WTC11 (cell line): ENCODE measurements at regions not wholly inside any gene's neighbourhood (a gene's known extent, or its start where the extent isn't known, plus 50 kb on each side); places are given as distances from the start of the nearest gene placed in this dataset.

Experiments used
- ATAC-seq: fragments of 200-7000 bp; cut with Tn5 transposase; 2 replicates; pipeline ENCODE4 v1.10.0; 2021; ENCODE audit warnings: mild to moderate bottlenecking, moderate library complexity
- CTCF ChIA-PET: fragments of 300-600 bp; sonication (Branson Sonifier 250); formaldehyde crosslinking; loops from one replicate; lab custom pipeline; 2021; ENCODE audit warnings: antibody characterized with exemption; lab: Charles Lee
- POLR2A ChIA-PET: fragments of 350-600 bp; sonication (Branson Sonifier 250); formaldehyde crosslinking; loops from one replicate; lab custom pipeline; 2021; ENCODE audit warnings: antibody characterized with exemption; lab: Charles Lee
- DNase-seq: peaks from one replicate; pipeline ENCODE4 v3.0.0; 2021; ENCODE audit warnings: low spot score
- H3K27ac Mint-ChIP-seq: 2 replicates; pipeline ENCODE4 v1.8.0; 2021; ENCODE audit warnings: mixed read lengths
- H3K27me3 Mint-ChIP-seq: 2 replicates; pipeline ENCODE4 v1.8.0; 2021; ENCODE audit warnings: low read depth, mild to moderate bottlenecking, moderate library complexity, mixed read lengths
- H3K36me3 Mint-ChIP-seq: 2 replicates; pipeline ENCODE4 v1.8.0; 2021; ENCODE audit warnings: mixed read lengths
- H3K4me1 Mint-ChIP-seq: 2 replicates; pipeline ENCODE4 v1.8.0; 2022; ENCODE audit warnings: mixed read lengths
- H3K4me3 Mint-ChIP-seq: 2 replicates; pipeline ENCODE4 v1.8.0; 2021; ENCODE audit warnings: mild to moderate bottlenecking, moderate library complexity, mixed read lengths
- H3K9me3 Mint-ChIP-seq: 2 replicates; pipeline ENCODE4 v1.8.0; 2021; ENCODE audit warnings: mixed read lengths
- AR ChIP-seq: fragments of 250-450 bp; sonication (Bioruptor Pico); IDR thresholded peaks from 2 replicates; pipeline ENCODE4 v1.9.0; 2021; ENCODE audit warnings: mild to moderate bottlenecking
- CBFB ChIP-seq: sonication (generic); formaldehyde crosslinking; IDR thresholded peaks from 2 replicates; pipeline ENCODE4 v1.8.1; 2022; ENCODE audit warnings: mild to moderate bottlenecking, low read depth, missing genetic modification reagents
- CDX4 ChIP-seq: fragments of 250-450 bp; sonication (Bioruptor Pico); IDR thresholded peaks from 2 replicates; pipeline ENCODE4 v1.9.0; 2021; ENCODE audit warnings: moderate library complexity, mild to moderate bottlenecking, inconsistent platforms, borderline replicate concordance
- CREM ChIP-seq: sonication (generic); formaldehyde crosslinking; IDR thresholded peaks from 2 replicates; pipeline ENCODE4 v1.8.1; 2022; ENCODE audit warnings: mild to moderate bottlenecking, missing genetic modification reagents, moderate library complexity
- ETV6 ChIP-seq: sonication (generic); formaldehyde crosslinking; IDR thresholded peaks from 2 replicates; pipeline ENCODE4 v1.8.1; 2022; ENCODE audit warnings: mild to moderate bottlenecking, missing genetic modification reagents
- FOXP1 ChIP-seq: sonication (generic); formaldehyde crosslinking; IDR thresholded peaks from 2 replicates; pipeline ENCODE4 v1.8.0; 2022; ENCODE audit warnings: missing genetic modification reagents, mild to moderate bottlenecking, moderate library complexity, borderline replicate concordance
- HMGA2 ChIP-seq: fragments of 250-450 bp; sonication (Bioruptor Pico); IDR thresholded peaks from 2 replicates; pipeline ENCODE4 v1.4.0; 2021; ENCODE audit warnings: mild to moderate bottlenecking, moderate library complexity
- NFE2L1 ChIP-seq: sonication (generic); formaldehyde crosslinking; IDR thresholded peaks from 2 replicates; pipeline ENCODE4 v1.8.1; 2023; ENCODE audit warnings: missing genetic modification reagents
- NR1H2 ChIP-seq: sonication (generic); formaldehyde crosslinking; IDR thresholded peaks from 2 replicates; pipeline ENCODE4 v1.9.0; 2021; ENCODE audit warnings: mild to moderate bottlenecking, moderate library complexity, missing genetic modification reagents
- NR2C2 ChIP-seq: sonication (generic); formaldehyde crosslinking; IDR thresholded peaks from 2 replicates; pipeline ENCODE4 v1.8.0; 2022; ENCODE audit warnings: mild to moderate bottlenecking, missing genetic modification reagents
- NR3C1 ChIP-seq: sonication (generic); formaldehyde crosslinking; conservative IDR thresholded peaks from 2 replicates; pipeline ENCODE4 v1.8.1; 2023; ENCODE audit warnings: low read depth, mild to moderate bottlenecking, missing genetic modification reagents
- PRDM15 ChIP-seq: sonication (generic); formaldehyde crosslinking; IDR thresholded peaks from 2 replicates; pipeline ENCODE4 v1.8.0; 2022; ENCODE audit warnings: missing genetic modification reagents
- RELA ChIP-seq: sonication (generic); formaldehyde crosslinking; IDR thresholded peaks from 2 replicates; pipeline ENCODE4 v1.8.1; 2022; ENCODE audit warnings: missing genetic modification reagents, mild to moderate bottlenecking, borderline replicate concordance
- RORB ChIP-seq: fragments of 250-450 bp; sonication (Bioruptor Pico); IDR thresholded peaks from 2 replicates; pipeline ENCODE4 v1.9.0; 2021; ENCODE audit warnings: mild to moderate bottlenecking
- SMAD3 ChIP-seq: sonication (generic); formaldehyde crosslinking; IDR thresholded peaks from 2 replicates; pipeline ENCODE4 v1.8.0; 2022; ENCODE audit warnings: missing genetic modification reagents, mild to moderate bottlenecking, borderline replicate concordance
- TEAD1 ChIP-seq: sonication (generic); formaldehyde crosslinking; IDR thresholded peaks from 2 replicates; pipeline ENCODE4 v1.8.0; 2022; ENCODE audit warnings: mild to moderate bottlenecking, missing genetic modification reagents
- USF1 ChIP-seq: sonication (generic); formaldehyde crosslinking; IDR thresholded peaks from 2 replicates; pipeline ENCODE4 v1.8.0; 2022; ENCODE audit warnings: mild to moderate bottlenecking, missing genetic modification reagents
- ZBTB21 ChIP-seq: sonication (generic); formaldehyde crosslinking; IDR thresholded peaks from 2 replicates; pipeline ENCODE4 v1.8.1; 2023; ENCODE audit warnings: mild to moderate bottlenecking, missing genetic modification reagents, borderline replicate concordance
- TF ChIP-seq, protein P1 (sequence below): fragments of 250-450 bp; sonication (Bioruptor Pico); IDR thresholded peaks from 2 replicates; pipeline ENCODE4 v1.8.0; 2021; ENCODE audit warnings: mild to moderate bottlenecking
- TF ChIP-seq, protein P2 (sequence below): sonication (generic); formaldehyde crosslinking; IDR thresholded peaks from 2 replicates; pipeline ENCODE4 v1.8.0; 2022; ENCODE audit warnings: mild to moderate bottlenecking, missing genetic modification reagents
- TF ChIP-seq, protein P3 (sequence below): sonication (generic); formaldehyde crosslinking; IDR thresholded peaks from 2 replicates; pipeline ENCODE4 v1.8.1; 2023; ENCODE audit warnings: mild to moderate bottlenecking, moderate library complexity, missing genetic modification reagents
- TF ChIP-seq, protein P4 (sequence below): sonication (generic); formaldehyde crosslinking; IDR thresholded peaks from 2 replicates; pipeline ENCODE4 v1.8.1; 2023; ENCODE audit warnings: mild to moderate bottlenecking, missing genetic modification reagents

GRCh38 chr9:85237478-85237877 lies 504.3 kb downstream of the AGTPBP1 start:
- TF ChIP-seq NR1H2 (CRISPR knock-in tag) = no peak
- TF ChIP-seq PRDM15 (CRISPR knock-in tag) = no peak
- TF ChIP-seq RORB = no peak
- TF ChIP-seq, protein P1, sequence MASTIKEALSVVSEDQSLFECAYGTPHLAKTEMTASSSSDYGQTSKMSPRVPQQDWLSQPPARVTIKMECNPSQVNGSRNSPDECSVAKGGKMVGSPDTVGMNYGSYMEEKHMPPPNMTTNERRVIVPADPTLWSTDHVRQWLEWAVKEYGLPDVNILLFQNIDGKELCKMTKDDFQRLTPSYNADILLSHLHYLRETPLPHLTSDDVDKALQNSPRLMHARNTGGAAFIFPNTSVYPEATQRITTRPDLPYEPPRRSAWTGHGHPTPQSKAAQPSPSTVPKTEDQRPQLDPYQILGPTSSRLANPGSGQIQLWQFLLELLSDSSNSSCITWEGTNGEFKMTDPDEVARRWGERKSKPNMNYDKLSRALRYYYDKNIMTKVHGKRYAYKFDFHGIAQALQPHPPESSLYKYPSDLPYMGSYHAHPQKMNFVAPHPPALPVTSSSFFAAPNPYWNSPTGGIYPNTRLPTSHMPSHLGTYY (CRISPR knock-in tag) = no peak
- TF ChIP-seq NR2C2 (CRISPR knock-in tag) = no peak
- no peak for TF ChIP-seq HMGA2 (CRISPR knock-in tag)
- TF ChIP-seq NR3C1 = no peak
- TF ChIP-seq, protein P2, sequence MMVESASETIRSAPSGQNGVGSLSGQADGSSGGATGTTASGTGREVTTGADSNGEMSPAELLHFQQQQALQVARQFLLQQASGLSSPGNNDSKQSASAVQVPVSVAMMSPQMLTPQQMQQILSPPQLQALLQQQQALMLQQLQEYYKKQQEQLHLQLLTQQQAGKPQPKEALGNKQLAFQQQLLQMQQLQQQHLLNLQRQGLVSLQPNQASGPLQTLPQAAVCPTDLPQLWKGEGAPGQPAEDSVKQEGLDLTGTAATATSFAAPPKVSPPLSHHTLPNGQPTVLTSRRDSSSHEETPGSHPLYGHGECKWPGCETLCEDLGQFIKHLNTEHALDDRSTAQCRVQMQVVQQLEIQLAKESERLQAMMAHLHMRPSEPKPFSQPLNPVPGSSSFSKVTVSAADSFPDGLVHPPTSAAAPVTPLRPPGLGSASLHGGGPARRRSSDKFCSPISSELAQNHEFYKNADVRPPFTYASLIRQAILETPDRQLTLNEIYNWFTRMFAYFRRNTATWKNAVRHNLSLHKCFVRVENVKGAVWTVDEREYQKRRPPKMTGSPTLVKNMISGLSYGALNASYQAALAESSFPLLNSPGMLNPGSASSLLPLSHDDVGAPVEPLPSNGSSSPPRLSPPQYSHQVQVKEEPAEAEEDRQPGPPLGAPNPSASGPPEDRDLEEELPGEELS (CRISPR knock-in tag) = no peak
- no peak for TF ChIP-seq TEAD1 (CRISPR knock-in tag)
- no peak for TF ChIP-seq ZBTB21 (CRISPR knock-in tag)
- no peak for TF ChIP-seq SMAD3 (CRISPR knock-in tag)
- TF ChIP-seq, protein P3, sequence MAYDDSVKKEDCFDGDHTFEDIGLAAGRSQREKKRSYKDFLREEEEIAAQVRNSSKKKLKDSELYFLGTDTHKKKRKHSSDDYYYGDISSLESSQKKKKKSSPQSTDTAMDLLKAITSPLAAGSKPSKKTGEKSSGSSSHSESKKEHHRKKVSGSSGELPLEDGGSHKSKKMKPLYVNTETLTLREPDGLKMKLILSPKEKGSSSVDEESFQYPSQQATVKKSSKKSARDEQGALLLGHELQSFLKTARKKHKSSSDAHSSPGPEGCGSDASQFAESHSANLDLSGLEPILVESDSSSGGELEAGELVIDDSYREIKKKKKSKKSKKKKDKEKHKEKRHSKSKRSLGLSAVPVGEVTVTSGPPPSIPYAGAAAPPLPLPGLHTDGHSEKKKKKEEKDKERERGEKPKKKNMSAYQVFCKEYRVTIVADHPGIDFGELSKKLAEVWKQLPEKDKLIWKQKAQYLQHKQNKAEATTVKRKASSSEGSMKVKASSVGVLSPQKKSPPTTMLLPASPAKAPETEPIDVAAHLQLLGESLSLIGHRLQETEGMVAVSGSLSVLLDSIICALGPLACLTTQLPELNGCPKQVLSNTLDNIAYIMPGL = no peak
- H3K36me3 Mint-ChIP-seq = no peaks in the 10 kb centered on the region; the same call in 1 of the 2 replicates
- POLR2A ChIA-PET = no interaction called here
- DNase-seq = no peak
- no peak overlapping the region for H3K4me3 Mint-ChIP-seq
- no peak overlapping the region for H3K27ac Mint-ChIP-seq
- peaks cover 6% of the 10 kb centered on the region for H3K4me1 Mint-ChIP-seq
- H3K27me3 Mint-ChIP-seq = no peaks in the 10 kb centered on the region
- no peak for ATAC-seq
- peaks cover 18% of the 10 kb centered on the region for H3K9me3 Mint-ChIP-seq
- CTCF ChIA-PET = no interaction called here

- ATAC-seq (no peak), DNase-seq (no peak)
- POLR2A ChIA-PET = no interaction called here
- Mint-ChIP-seq H3K27me3 (no peaks in the 10 kb centered on the region; the same call in 1 of the 2 replicates), H3K27ac (no peak overlapping the region), H3K36me3 (no peaks in the 10 kb centered on the region), H3K9me3 (peaks cover 4% of the 10 kb centered on the region), H3K4me3 (no peak overlapping the region), H3K4me1 (peaks cover 7% of the 10 kb centered on the region)
- CTCF ChIA-PET = no interaction called here
- TF ChIP-seq FOXP1 (CRISPR knock-in tag) = no peak
- no peak for TF ChIP-seq CREM
- no peak for TF ChIP-seq NFE2L1 (CRISPR knock-in tag)
- TF ChIP-seq CBFB (CRISPR knock-in tag) = no peak
- TF ChIP-seq RORB = no peak
- TF ChIP-seq, protein P4, sequence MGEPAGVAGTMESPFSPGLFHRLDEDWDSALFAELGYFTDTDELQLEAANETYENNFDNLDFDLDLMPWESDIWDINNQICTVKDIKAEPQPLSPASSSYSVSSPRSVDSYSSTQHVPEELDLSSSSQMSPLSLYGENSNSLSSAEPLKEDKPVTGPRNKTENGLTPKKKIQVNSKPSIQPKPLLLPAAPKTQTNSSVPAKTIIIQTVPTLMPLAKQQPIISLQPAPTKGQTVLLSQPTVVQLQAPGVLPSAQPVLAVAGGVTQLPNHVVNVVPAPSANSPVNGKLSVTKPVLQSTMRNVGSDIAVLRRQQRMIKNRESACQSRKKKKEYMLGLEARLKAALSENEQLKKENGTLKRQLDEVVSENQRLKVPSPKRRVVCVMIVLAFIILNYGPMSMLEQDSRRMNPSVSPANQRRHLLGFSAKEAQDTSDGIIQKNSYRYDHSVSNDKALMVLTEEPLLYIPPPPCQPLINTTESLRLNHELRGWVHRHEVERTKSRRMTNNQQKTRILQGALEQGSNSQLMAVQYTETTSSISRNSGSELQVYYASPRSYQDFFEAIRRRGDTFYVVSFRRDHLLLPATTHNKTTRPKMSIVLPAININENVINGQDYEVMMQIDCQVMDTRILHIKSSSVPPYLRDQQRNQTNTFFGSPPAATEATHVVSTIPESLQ = no peak
- TF ChIP-seq RELA (CRISPR knock-in tag) = no peak
- no peak for TF ChIP-seq USF1 (CRISPR knock-in tag)
- TF ChIP-seq ETV6 (CRISPR knock-in tag) = no peak
- TF ChIP-seq AR (CRISPR knock-in tag) = no peak
- TF ChIP-seq CDX4 (CRISPR knock-in tag) = no peak
These were observed 511.7 kb downstream of the AGTPBP1 start for GRCh38 chr9:85230081-85230480.
